GM12891 (cell line): ENCODE measurements at regions not wholly inside any gene's neighbourhood (a gene's known extent, or its start where the extent isn't known, plus 50 kb on each side); places are given as distances from the start of the nearest gene placed in this dataset.

ENCODE experiments used
- POLR2A ChIP-seq: IDR thresholded peaks from 2 replicates; pipeline ENCODE4 v1.6.1; 2011; ENCODE audit warnings: low read depth, low read length, control low read depth
- POLR2AphosphoS5 ChIP-seq: IDR thresholded peaks from 2 replicates; pipeline ENCODE4 v1.6.1; 2011; ENCODE audit warnings: low read depth, low read length, control low read depth
- TAF1 ChIP-seq: IDR thresholded peaks from 2 replicates; pipeline ENCODE4 v1.6.1; 2011; ENCODE audit warnings: low read depth, low read length, control low read depth

- TF ChIP-seq POLR2A (no peak), TAF1 (no peak), POLR2AphosphoS5 (no peak)
Measured at GRCh38 chr2:196372811-196373664, 201.7 kb upstream of the STK17B start.
